DOHH2 (cell line): ENCODE measurements at regions not wholly inside any gene's neighbourhood (a gene's known extent, or its start where the extent isn't known, plus 50 kb on each side); places are given as distances from the start of the nearest gene placed in this dataset.

Source experiments
- H3F3A ChIP-seq: fragments of 200-600 bp; sonication (generic), shearing (Covaris generic); 2 replicates; pipeline ENCODE4 v1.6.0; 2016; ENCODE audit warnings: antibody characterized with exemption, mild to moderate bottlenecking; ENCODE audit not compliant: control insufficient read depth, insufficient read depth
- H3K27ac ChIP-seq: fragments of 200-600 bp; sonication (generic); 2 replicates; pipeline ENCODE4 v1.5.1; 2014; ENCODE audit warnings: low read depth, mild to moderate bottlenecking, low read length, moderate library complexity
- H3K27me3 ChIP-seq: fragments of 200-600 bp; sonication (generic); 2 replicates; pipeline ENCODE4 v1.6.1; 2014; ENCODE audit warnings: mild to moderate bottlenecking, low read length, mixed read lengths; ENCODE audit not compliant: control insufficient read depth
- H3K36me3 ChIP-seq: fragments of 200-600 bp; sonication (generic); 2 replicates; pipeline ENCODE4 v1.6.1; 2014; ENCODE audit warnings: mild to moderate bottlenecking, low read length, moderate library complexity, mixed read lengths; ENCODE audit not compliant: control insufficient read depth
- H3K4me1 ChIP-seq: fragments of 200-600 bp; sonication (generic); 2 replicates; pipeline ENCODE4 v1.6.1; 2014; ENCODE audit warnings: mild to moderate bottlenecking, low read length, mixed read lengths; ENCODE audit not compliant: control insufficient read depth
- H3K4me2 ChIP-seq: fragments of 200-600 bp; sonication (generic); 2 replicates; pipeline ENCODE4 v1.6.0; 2014; ENCODE audit warnings: mild to moderate bottlenecking, low read length, moderate library complexity
- H3K4me3 ChIP-seq: fragments of 200-600 bp; sonication (generic); 2 replicates; pipeline ENCODE4 v1.5.1; 2014; ENCODE audit warnings: mild to moderate bottlenecking, low read length, mixed read lengths
- H3K79me2 ChIP-seq: fragments of 200-600 bp; sonication (generic); 2 replicates; pipeline ENCODE4 v1.6.1; 2014; ENCODE audit warnings: mild to moderate bottlenecking, low read length, mixed read lengths; ENCODE audit not compliant: control insufficient read depth
- H3K9me2 ChIP-seq: fragments of 200-600 bp; sonication (generic); replicated peaks from 2 replicates; pipeline ENCODE4 v1.6.1; 2014; ENCODE audit warnings: mild to moderate bottlenecking, low read length, mixed read lengths; ENCODE audit not compliant: control insufficient read depth
- H3K9me3 ChIP-seq: fragments of 200-600 bp; sonication (generic); 2 replicates; pipeline ENCODE4 v1.6.1; 2014; ENCODE audit warnings: antibody characterized with exemption, low read length, mixed read lengths; ENCODE audit not compliant: control insufficient read depth, insufficient read depth
- H4K20me1 ChIP-seq: fragments of 200-600 bp; sonication (generic); 2 replicates; pipeline ENCODE4 v1.6.0; 2014; ENCODE audit warnings: low read depth, mild to moderate bottlenecking, antibody characterized with exemption, low read length, moderate library complexity; ENCODE audit not compliant: control insufficient read depth, insufficient read depth
- CTCF ChIP-seq: fragments of 200-600 bp; sonication (generic); IDR thresholded peaks from one replicate; pipeline ENCODE4 v1.5.1; 2014; ENCODE audit warnings: antibody characterized with exemption, mild to moderate bottlenecking, low read depth, low read length; ENCODE audit not compliant: poor library complexity, severe bottlenecking
- EZH2phosphoT487 ChIP-seq: fragments of 200-600 bp; sonication (generic); IDR thresholded peaks from 2 replicates; pipeline ENCODE4 v1.6.1; 2017; ENCODE audit warnings: borderline replicate concordance, mild to moderate bottlenecking, antibody characterized with exemption, low read length, moderate library complexity, mixed read lengths

DNA sequence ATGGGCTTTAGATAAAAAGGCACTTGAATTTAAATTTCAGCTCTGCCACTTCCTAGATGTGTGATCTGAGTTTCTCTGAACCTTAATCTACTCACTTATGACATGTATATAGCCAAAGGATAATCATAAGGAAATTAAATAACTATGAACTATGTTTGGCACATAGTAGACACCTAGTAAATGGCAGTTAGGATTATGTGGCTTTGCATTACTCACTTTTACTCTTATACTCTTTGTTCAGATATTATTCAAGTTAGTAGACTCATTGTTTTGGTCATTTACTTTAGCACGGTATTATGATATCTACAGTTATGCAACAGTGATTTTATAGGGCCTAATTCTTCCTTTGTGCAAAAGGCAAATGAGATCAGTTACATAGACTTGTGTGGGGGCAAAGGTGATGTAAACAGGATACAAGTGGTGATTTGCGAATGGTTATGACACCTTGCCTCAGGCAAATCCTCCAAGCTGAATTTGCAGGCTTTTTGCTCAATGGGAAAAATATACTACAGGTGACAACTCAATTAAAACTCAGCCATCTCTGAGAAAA, 297.2 kb upstream of the PBX1 start:
- Histone ChIP-seq H3K27me3 (no peaks in the 10 kb centered on the region), H4K20me1 (no peaks in the 10 kb centered on the region), H3K79me2 (no peaks in the 10 kb centered on the region), H3K4me1 (no peaks in the 10 kb centered on the region), H3K36me3 (no peaks in the 10 kb centered on the region), H3K9me3 (no peaks in the 10 kb centered on the region; the same call in 1 of the 2 replicates), H3K9me2 (no peaks in the 10 kb centered on the region), H3F3A (no peaks in the 10 kb centered on the region), H3K4me3 (no peak overlapping the region), H3K27ac (no peak overlapping the region), H3K4me2 (no peak overlapping the region)
- TF ChIP-seq CTCF (no peak), EZH2phosphoT487 (no peak)

DNA sequence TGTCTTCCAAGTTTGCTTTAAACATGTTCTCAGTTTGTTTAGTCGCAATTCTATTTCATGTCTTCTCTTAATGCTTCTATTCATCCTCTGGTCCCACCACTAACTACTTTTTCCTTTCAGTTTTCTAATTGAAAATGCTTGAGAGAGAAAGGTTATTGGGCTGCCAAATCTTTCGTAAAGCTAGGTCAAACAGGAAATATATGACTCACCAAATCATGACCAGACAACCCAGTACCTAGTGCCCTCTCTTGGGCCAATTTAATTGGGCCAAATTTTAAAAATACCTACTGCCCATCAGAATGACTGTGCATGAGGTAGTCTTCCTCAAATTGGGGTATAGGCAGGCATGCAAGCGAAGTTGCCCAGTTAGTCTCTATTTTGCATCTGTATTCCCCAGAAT, 295.4 kb upstream of the PBX1 start:
- Histone ChIP-seq H3K79me2 (no peaks in the 10 kb centered on the region), H3K9me2 (no peaks in the 10 kb centered on the region), H3K4me1 (no peaks in the 10 kb centered on the region), H4K20me1 (no peaks in the 10 kb centered on the region), H3F3A (no peaks in the 10 kb centered on the region), H3K9me3 (no peaks in the 10 kb centered on the region; the same call in 1 of the 2 replicates), H3K4me2 (no peak overlapping the region), H3K27me3 (no peaks in the 10 kb centered on the region), H3K4me3 (no peak overlapping the region), H3K27ac (no peak overlapping the region), H3K36me3 (no peaks in the 10 kb centered on the region)
- TF ChIP-seq EZH2phosphoT487 (no peak), CTCF (no peak)

DNA sequence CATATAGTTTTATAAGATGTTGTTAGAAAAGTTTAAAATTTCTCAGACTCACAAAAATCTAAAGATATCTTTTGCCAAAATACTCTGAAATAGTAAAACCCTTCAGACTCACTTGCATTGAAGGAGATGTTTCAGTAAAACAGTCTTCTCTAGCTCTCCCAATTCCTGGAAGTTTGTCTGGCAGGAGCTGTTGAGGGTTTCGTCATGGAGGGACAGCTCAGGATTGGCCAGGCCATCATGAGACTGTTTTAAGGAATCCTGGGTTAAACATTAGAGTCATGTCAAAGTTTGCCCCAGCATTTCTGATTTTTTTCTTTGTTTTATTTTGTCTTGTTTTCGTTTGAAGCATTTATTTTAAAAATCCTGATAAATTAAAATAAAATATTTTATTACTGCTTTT, 293.8 kb upstream of the PBX1 start:
- Histone ChIP-seq H4K20me1 (no peaks in the 10 kb centered on the region), H3K27me3 (no peaks in the 10 kb centered on the region), H3K4me1 (no peaks in the 10 kb centered on the region), H3K4me2 (no peak overlapping the region), H3K79me2 (no peaks in the 10 kb centered on the region), H3K9me3 (no peaks in the 10 kb centered on the region; the same call in 1 of the 2 replicates), H3K27ac (no peak overlapping the region), H3K36me3 (no peaks in the 10 kb centered on the region), H3K9me2 (no peaks in the 10 kb centered on the region), H3K4me3 (no peak overlapping the region), H3F3A (no peaks in the 10 kb centered on the region)
- TF ChIP-seq CTCF (no peak), EZH2phosphoT487 (no peak)

DNA sequence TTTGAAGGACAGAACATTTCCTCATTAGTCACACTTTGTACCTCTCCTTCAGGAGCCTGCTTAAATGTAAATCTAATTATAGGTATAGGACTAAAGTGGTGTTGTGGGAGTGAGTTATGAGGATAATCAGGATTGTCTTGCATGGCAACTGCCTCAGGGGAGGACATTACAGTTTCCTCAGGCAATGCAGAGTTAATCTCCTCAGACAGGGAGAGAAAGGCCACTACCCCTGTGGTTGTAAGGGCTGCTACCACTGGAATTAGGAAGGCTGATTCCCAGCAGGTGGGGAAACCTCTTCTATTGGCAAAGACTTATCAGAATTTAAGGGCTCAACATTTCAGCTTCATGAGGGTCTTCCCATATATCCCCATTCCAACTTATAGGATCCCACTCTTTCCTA, 286.8 kb upstream of the PBX1 start:
- no peak for TF ChIP-seq EZH2phosphoT487
- no peak for TF ChIP-seq CTCF
- Histone ChIP-seq H3K27ac (no peak overlapping the region), H3K4me1 (no peaks in the 10 kb centered on the region), H3K4me3 (no peak overlapping the region), H3K79me2 (no peaks in the 10 kb centered on the region), H3K36me3 (no peaks in the 10 kb centered on the region), H3K27me3 (no peaks in the 10 kb centered on the region), H3F3A (no peaks in the 10 kb centered on the region), H3K4me2 (no peak overlapping the region), H3K9me2 (no peaks in the 10 kb centered on the region), H4K20me1 (no peaks in the 10 kb centered on the region), H3K9me3 (no peaks in the 10 kb centered on the region)
